GM12872 (cell line): ENCODE measurements at regions not wholly inside any gene's neighbourhood (a gene's known extent, or its start where the extent isn't known, plus 50 kb on each side); places are given as distances from the start of the nearest gene placed in this dataset.

Experiments
- TF ChIP-seq, protein P1 (sequence below): IDR thresholded peaks from 3 replicates; pipeline ENCODE4 v1.5.1; 2011; ENCODE audit warnings: low read depth, mild to moderate bottlenecking, low read length, moderate library complexity; ENCODE audit not compliant: insufficient read depth

DNA sequence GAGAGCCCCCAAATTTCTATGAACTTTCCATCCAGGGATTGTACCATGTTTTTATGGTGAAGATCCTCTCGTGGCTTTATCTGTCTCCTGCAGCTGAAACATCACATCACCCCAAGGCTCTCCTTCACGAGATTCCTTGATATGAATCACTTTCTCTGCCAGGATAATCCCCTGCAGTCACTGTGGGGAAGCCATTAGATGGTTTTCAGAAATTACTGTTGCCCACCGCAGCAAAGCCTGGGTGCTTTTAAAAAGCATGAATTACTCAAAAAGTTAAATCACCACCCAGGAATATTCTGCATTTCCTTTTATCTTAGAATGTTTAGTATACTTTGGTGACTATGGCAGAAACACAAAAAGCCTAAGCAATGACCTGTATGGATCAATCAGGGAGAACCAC lies 428.4 kb upstream of the SLC14A2 start:
- TF ChIP-seq, protein P1, sequence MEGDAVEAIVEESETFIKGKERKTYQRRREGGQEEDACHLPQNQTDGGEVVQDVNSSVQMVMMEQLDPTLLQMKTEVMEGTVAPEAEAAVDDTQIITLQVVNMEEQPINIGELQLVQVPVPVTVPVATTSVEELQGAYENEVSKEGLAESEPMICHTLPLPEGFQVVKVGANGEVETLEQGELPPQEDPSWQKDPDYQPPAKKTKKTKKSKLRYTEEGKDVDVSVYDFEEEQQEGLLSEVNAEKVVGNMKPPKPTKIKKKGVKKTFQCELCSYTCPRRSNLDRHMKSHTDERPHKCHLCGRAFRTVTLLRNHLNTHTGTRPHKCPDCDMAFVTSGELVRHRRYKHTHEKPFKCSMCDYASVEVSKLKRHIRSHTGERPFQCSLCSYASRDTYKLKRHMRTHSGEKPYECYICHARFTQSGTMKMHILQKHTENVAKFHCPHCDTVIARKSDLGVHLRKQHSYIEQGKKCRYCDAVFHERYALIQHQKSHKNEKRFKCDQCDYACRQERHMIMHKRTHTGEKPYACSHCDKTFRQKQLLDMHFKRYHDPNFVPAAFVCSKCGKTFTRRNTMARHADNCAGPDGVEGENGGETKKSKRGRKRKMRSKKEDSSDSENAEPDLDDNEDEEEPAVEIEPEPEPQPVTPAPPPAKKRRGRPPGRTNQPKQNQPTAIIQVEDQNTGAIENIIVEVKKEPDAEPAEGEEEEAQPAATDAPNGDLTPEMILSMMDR: no peak

DNA sequence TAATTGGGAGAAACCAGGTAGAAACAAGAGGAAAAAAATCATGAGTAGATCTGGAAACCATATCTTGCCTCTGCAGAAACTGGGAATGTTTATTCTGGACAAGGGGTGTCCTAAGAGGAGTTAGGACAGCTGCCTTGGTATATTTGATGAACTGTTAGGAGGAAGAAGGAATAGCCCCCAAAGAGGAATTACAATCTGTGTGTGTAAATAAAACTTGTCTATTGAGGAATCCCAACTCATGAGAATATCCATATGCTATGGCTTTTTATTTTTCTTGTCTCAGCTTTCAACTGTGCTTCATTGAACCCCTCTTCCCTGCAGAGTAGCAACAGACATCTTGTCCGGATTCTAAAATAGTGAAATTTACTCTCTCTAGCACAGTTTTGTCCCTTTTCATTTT lies 423.5 kb upstream of the SLC14A2 start:
- TF ChIP-seq, protein P1: no peak

DNA sequence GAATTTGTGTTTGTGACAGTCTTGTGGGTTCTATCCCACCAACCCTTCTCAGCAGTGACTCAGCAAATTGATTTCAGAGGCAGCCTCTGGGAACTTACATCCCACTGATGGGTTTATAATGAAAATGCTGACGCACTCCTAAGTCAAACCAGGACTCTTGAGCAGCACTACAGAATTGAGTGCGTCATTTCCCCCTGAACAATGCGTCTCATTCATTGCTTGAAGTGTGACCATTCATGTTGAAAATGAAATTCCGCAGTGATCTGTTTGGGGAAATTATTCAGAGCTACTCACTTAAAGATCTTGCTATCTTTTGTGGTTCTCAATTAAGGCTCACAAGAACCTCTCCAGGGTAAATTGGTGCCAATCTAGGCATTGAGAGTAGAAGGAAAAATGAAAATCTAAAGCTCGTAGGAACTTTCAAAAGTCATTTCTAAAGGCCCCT lies 417.7 kb upstream of the SLC14A2 start:
- TF ChIP-seq, protein P1: no peak

DNA sequence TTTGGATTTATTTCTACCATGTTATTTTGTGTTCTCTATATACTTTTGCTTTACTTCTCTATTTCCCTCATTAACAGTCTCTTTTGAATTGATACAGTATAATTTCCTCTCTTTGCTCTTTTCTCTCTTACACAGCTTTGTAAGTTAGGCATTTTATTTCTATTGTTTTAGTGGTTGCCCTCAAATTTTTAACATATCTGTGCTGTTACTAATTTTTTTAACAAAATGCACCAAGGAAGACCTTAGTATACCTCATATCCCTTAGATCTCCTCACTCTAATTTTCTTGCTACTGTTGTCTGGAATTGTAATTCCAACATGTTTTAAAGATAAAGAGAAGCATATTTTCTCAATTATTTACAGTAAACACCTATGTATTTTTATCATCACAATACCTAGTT lies 416.8 kb upstream of the SLC14A2 start:
- TF ChIP-seq, protein P1: no peak

DNA sequence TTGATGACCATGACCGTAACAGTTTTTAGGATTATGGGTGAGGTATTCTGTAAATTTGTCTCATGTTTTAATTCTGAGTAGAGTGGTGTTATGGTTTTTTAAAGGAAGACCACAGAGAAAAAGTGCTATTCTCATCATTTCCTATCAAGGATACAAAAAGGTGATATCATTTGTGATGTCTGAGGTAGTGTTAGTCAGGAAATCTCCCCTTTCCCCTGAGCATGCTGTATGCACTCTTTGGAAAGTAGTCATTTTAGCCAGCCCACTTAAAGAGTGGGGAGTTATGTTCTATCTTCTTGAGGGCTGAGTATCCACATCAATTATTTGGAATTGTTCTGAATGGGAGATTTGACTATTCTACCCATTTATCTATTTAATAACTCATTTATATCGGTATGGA lies 414.2 kb upstream of the SLC14A2 start:
- TF ChIP-seq, protein P1: no peak

DNA sequence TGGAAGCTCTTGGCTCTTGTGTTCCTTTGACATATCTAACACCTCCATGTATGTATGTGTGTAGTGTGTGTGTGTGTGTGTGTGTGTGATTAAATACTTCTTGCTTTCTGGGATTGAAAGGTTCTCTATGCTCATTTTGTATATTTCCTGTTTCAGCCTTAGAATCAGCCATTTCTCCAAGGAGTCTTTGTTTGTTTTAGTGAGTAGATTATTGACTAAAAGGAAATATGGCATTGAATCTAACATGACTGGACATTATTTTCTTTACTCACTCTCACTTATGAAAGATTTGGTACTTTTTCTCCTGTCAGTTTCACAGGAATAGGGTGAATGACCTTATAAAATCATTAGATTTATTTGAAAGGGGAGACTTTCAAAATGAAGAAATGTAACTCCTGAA lies 413.8 kb upstream of the SLC14A2 start:
- TF ChIP-seq, protein P1: no peak

DNA sequence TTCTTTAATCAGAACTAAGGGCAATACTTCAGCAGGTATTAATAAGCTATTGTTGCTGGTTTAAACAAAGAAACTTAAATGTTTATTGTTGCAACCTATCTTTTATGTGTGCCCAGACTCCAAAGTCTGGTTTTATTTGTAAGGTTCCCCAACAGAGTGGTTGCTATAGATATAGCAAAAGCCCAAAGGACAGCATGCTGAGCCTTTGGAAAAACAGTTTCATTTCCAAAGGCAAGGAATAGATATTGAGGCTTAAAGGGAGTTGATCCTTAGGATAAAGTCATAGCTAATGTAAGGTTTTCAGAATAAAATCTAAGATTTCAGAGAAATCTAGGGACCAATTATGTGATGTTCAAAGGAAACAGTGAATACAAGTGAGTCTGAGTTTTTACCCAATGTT lies 413.2 kb upstream of the SLC14A2 start:
- TF ChIP-seq, protein P1: no peak

DNA sequence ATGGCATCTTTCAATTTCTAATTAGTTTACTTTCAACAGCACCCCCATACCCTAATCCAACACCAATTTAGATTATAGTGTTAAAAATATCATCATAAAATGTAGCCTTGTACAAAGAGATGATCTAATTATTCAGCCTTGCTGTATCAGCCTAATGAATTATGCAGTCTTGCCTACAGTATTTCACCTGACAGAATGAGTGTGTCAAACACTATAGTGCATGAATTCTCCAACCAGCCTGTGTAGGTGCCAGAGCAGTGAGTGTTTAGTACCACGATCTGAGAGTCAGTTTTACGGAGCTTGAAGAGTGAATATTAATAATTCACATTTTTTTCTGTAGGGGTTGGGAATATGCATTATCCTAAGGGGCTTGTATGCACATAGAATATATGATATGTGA lies 411.6 kb upstream of the SLC14A2 start:
- TF ChIP-seq, protein P1: no peak
